Gastrocnemius medialis (tissue), 4 donors: ENCODE measurements at regions not wholly inside any gene's neighbourhood (a gene's known extent, or its start where the extent isn't known, plus 50 kb on each side); places are given as distances from the start of the nearest gene placed in this dataset.

Experiments used
- CTCF ChIP-seq, 5 experiments: fragments of 450-650 bp in 3 of 5; fragments of 200-600 bp in 2 of 5; sonication (generic) in 2 of 5; IDR thresholded peaks in 4 of 5; conservative IDR thresholded peaks in 1 of 5; 1 replicate in 4 of 5; 2 replicates in 1 of 5; pipeline ENCODE4 v1.5.1; 2016 to 2019; ENCODE audit warnings: antibody characterized with exemption in 5 of 5, mild to moderate bottlenecking in 3 of 5, moderate library complexity in 3 of 5
- POLR2A ChIP-seq, 2 donors: fragments of 450-650 bp; IDR thresholded peaks; one replicate each; pipeline ENCODE4 v1.6.1; 2017; ENCODE audit warnings: antibody characterized with exemption in 2 of 2, mild to moderate bottlenecking in 2 of 2, moderate library complexity in 2 of 2

GRCh38 chr2:224174521-224174920, 135.4 kb upstream of the SERPINE2 start:
- TF ChIP-seq CTCF (IDR thresholded peaks at IDR 0.05 in 4 of 5, conservative IDR thresholded peaks at IDR 0.05 in 1 of 5): no peak
- TF ChIP-seq POLR2A (IDR thresholded peaks at IDR 0.05): no peak
